ENCODE measurements at regions not wholly inside any gene's neighbourhood (a gene's known extent, or its start where the extent isn't known, plus 50 kb on each side); places are given as distances from the start of the nearest gene placed in this dataset.

- H3K27ac ChIP-seq, result no peak overlapping the region
- TF ChIP-seq CTCF (IDR thresholded peaks at IDR 0.05), result no peak
- DNase-seq, result no peak
- intact Hi-C loops (cut with DNase I), result no loop called here
- no peak overlapping the region for H3K4me3 ChIP-seq
- H3K9me3 ChIP-seq, result no peaks in the 10 kb centered on the region
- H3K27me3 ChIP-seq, result no peaks in the 10 kb centered on the region
- ATAC-seq, result no peak
- H3K36me3 ChIP-seq, result no peaks in the 10 kb centered on the region
- no peaks in the 10 kb centered on the region for H3K4me1 ChIP-seq
Measured at GRCh38 chr13:99843872-99844271, 127.7 kb downstream of the ZIC5 start.

DNA sequence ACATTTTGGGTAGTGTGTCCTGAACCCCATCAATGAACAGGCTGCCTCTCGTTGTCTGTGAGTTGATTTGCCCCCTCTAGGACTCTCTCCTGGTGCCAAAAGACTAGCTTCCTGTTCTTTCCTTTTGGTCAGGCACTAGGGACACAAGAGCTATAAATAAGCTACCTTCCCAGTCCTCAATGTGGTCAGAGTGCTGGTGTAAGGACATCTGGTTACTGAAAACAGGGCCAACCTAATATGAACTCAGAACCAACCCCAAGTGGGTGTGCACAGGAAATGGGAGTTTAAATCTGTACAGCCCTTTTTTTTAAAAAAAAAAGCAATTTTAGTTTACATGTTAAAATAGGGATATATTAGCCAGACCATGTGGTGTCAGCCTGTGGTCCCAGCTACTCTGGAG lies 129.2 kb downstream of the ZIC5 start:
- Histone ChIP-seq H3K9me3 (no peaks in the 10 kb centered on the region), H3K36me3 (no peaks in the 10 kb centered on the region), H3K4me3 (no peak overlapping the region), H3K27ac (no peak overlapping the region), H3K4me1 (no peaks in the 10 kb centered on the region), H3K27me3 (no peaks in the 10 kb centered on the region)
- DNase-seq, result no peak
- TF ChIP-seq CTCF (IDR thresholded peaks at IDR 0.05), result no peak
- intact Hi-C loops (cut with DNase I), result no loop called here
- ATAC-seq, result no peak

- ATAC-seq, result no peak
- TF ChIP-seq CTCF (IDR thresholded peaks at IDR 0.05), result no peak
- intact Hi-C loops (cut with DNase I), result no loop called here
Measured at GRCh38 chr13:99836291-99836690, 135.3 kb downstream of the ZIC5 start.

DNA sequence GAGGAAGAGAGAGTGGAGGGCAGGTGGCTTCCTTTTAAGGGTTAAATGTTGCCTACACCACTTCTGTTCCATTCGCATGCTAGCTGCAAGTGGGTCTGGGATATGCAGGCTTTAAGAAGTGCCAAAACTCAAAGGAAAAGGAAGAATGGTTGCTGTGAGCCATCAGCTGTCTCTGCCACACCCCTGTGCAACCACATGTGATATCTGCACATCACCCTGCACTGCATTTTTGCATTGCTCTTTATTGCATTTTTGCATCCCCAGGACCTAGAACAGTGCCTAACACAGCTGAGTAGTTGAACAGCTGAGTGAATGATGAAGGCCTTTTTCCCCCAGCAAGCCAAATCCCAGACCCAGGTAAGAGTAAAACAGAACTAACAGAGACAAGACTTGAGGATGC lies 136.1 kb downstream of the ZIC5 start:
- no peaks in the 10 kb centered on the region for H3K4me1 ChIP-seq
- no peak for TF ChIP-seq CTCF (IDR thresholded peaks at IDR 0.05)
- ATAC-seq (no peak), DNase-seq (no peak)
- no peaks in the 10 kb centered on the region for H3K27me3 ChIP-seq
- intact Hi-C loops (cut with DNase I), result no loop called here
- H3K4me3 ChIP-seq, result no peak overlapping the region
- H3K9me3 ChIP-seq, result no peaks in the 10 kb centered on the region
- H3K36me3 ChIP-seq, result no peaks in the 10 kb centered on the region
- H3K27ac ChIP-seq, result no peak overlapping the region

More at GRCh38 chr13:99836291-99836690, 135.3 kb downstream of the ZIC5 start:
- Histone ChIP-seq H3K9me3 (no peaks in the 10 kb centered on the region), H3K27ac (no peak overlapping the region), H3K4me3 (no peak overlapping the region), H3K27me3 (no peaks in the 10 kb centered on the region), H3K36me3 (no peaks in the 10 kb centered on the region), H3K4me1 (no peaks in the 10 kb centered on the region)
- DNase-seq, result no peak

GRCh38 chr13:99834246-99834645 lies 137.3 kb downstream of the ZIC5 start:
- no peak for TF ChIP-seq CTCF (IDR thresholded peaks at IDR 0.05)
- no peak overlapping the region for H3K4me3 ChIP-seq
- no peak overlapping the region for H3K27ac ChIP-seq
- H3K27me3 ChIP-seq, result no peaks in the 10 kb centered on the region
- DNase-seq, result no peak
- intact Hi-C loops (cut with DNase I), result no loop called here
- no peaks in the 10 kb centered on the region for H3K4me1 ChIP-seq
- no peak for ATAC-seq
- H3K9me3 ChIP-seq, result no peaks in the 10 kb centered on the region
- H3K36me3 ChIP-seq, result no peaks in the 10 kb centered on the region

Data from left lung (tissue), 4 donors.